HEK293 (cell line): ENCODE measurements at regions not wholly inside any gene's neighbourhood (a gene's known extent, or its start where the extent isn't known, plus 50 kb on each side); places are given as distances from the start of the nearest gene placed in this dataset.
A peak's percentile ranks its signal among the peaks of the same experiment; 100 is the strongest.

Experiments
- CTCF ChIA-PET: fragments of 350-600 bp; formaldehyde crosslinking; extraction: SDS; loops from one replicate; lab custom pipeline; 2021; ENCODE audit warnings: antibody characterized with exemption; lab: Yijun Ruan, JAX
- POLR2A ChIA-PET: fragments of 300-600 bp; formaldehyde crosslinking; extraction: SDS; loops from one replicate; lab custom pipeline; 2020; ENCODE audit warnings: antibody characterized with exemption, inconsistent platforms; lab: Yijun Ruan, JAX
- H3K27ac ChIP-seq: fragments of 200-500 bp; sonication (Bioruptor generic); 2 replicates; pipeline ENCODE4 v1.5.1; 2014; ENCODE audit warnings: low read depth, low read length, control low read depth, inconsistent platforms; ENCODE audit errors: extremely low read depth
- H3K36me3 ChIP-seq, 2 experiments: fragments of 200-500 bp in 1 of 2; sonication (Bioruptor generic) in 1 of 2; 1 replicate in 1 of 2; 2 replicates in 1 of 2; pipeline ENCODE4 v1.5.1; 2014 to 2017; ENCODE audit warnings: inconsistent platforms in 2 of 2, low read length in 2 of 2; ENCODE audit not compliant: control insufficient read depth in 2 of 2, insufficient read depth in 1 of 2
- H3K4me1 ChIP-seq: fragments of 200-500 bp; sonication (Bioruptor generic); 2 replicates; pipeline ENCODE4 v1.5.1; 2014; ENCODE audit warnings: mild to moderate bottlenecking, low read length, inconsistent platforms; ENCODE audit not compliant: control insufficient read depth, insufficient read depth
- H3K4me3 ChIP-seq: 2 replicates; pipeline ENCODE4 v1.5.1; 2011; ENCODE audit warnings: low read depth, mild to moderate bottlenecking, control low read depth, low read length, moderate library complexity
- H3K9me3 ChIP-seq: fragments of 200-500 bp; sonication (Bioruptor generic); 2 replicates; pipeline ENCODE4 v1.5.1; 2014; ENCODE audit warnings: low read depth, low read length, inconsistent platforms; ENCODE audit not compliant: control insufficient read depth, insufficient read depth
- BCL11A ChIP-seq: fragments of 450-650 bp; formaldehyde crosslinking; IDR thresholded peaks from 2 replicates; pipeline ENCODE4 v1.5.1; 2016; ENCODE audit warnings: low read depth, missing biosample characterization, missing genetic modification characterization
- FEZF1 ChIP-seq: fragments of 450-650 bp; formaldehyde crosslinking; IDR thresholded peaks from 2 replicates; pipeline ENCODE4 v1.5.1; 2016; ENCODE audit warnings: missing biosample characterization, missing genetic modification characterization
- KLF10 ChIP-seq: fragments of 450-650 bp; IDR thresholded peaks from 2 replicates; pipeline ENCODE4 v1.5.1; 2018; ENCODE audit warnings: missing biosample characterization, mild to moderate bottlenecking, missing genetic modification characterization
- OVOL3 ChIP-seq: fragments of 450-650 bp; formaldehyde crosslinking; IDR thresholded peaks from 2 replicates; pipeline ENCODE4 v1.5.1; 2016; ENCODE audit warnings: missing biosample characterization, missing genetic modification characterization
- PBX3 ChIP-seq: sonication (generic); formaldehyde crosslinking; IDR thresholded peaks from 2 replicates; pipeline ENCODE4 v1.8.1; 2022; ENCODE audit warnings: mild to moderate bottlenecking, moderate library complexity, missing genetic modification reagents
- ZNF133 ChIP-seq: fragments of 450-650 bp; formaldehyde crosslinking; IDR thresholded peaks from 2 replicates; pipeline ENCODE4 v1.5.1; 2016; ENCODE audit warnings: missing biosample characterization, missing genetic modification characterization
- ZNF37A ChIP-seq: fragments of 450-650 bp; IDR thresholded peaks from 2 replicates; pipeline ENCODE4 v1.5.1; 2018; ENCODE audit warnings: missing biosample characterization, missing genetic modification characterization
- ZNF416 ChIP-seq: fragments of 450-650 bp; formaldehyde crosslinking; IDR thresholded peaks from 2 replicates; pipeline ENCODE4 v1.5.1; 2016; ENCODE audit warnings: missing biosample characterization, missing genetic modification characterization
- ZNF423 ChIP-seq: fragments of 450-650 bp; formaldehyde crosslinking; IDR thresholded peaks from 2 replicates; pipeline ENCODE4 v1.5.1; 2016; ENCODE audit warnings: missing biosample characterization, missing genetic modification characterization
- ZNF558 ChIP-seq: fragments of 450-650 bp; formaldehyde crosslinking; IDR thresholded peaks from 2 replicates; pipeline ENCODE4 v1.5.1; 2016; ENCODE audit warnings: missing biosample characterization, missing genetic modification characterization
- ZNF610 ChIP-seq: fragments of 450-650 bp; formaldehyde crosslinking; IDR thresholded peaks from 2 replicates; pipeline ENCODE4 v1.5.1; 2016; ENCODE audit warnings: missing biosample characterization, missing genetic modification characterization, borderline replicate concordance
- ZNF624 ChIP-seq: fragments of 450-650 bp; formaldehyde crosslinking; IDR thresholded peaks from 2 replicates; pipeline ENCODE4 v1.5.1; 2017; ENCODE audit warnings: missing biosample characterization, missing genetic modification characterization
- ZNF701 ChIP-seq: fragments of 450-650 bp; formaldehyde crosslinking; IDR thresholded peaks from 2 replicates; pipeline ENCODE4 v1.5.1; 2016; ENCODE audit warnings: missing biosample characterization, missing genetic modification characterization
- ZNF707 ChIP-seq: fragments of 450-650 bp; formaldehyde crosslinking; IDR thresholded peaks from 2 replicates; pipeline ENCODE4 v1.5.1; 2016; ENCODE audit warnings: missing biosample characterization, missing genetic modification characterization
- ZNF768 ChIP-seq: fragments of 450-650 bp; formaldehyde crosslinking; IDR thresholded peaks from 2 replicates; pipeline ENCODE4 v1.5.1; 2018; ENCODE audit warnings: missing biosample characterization, mild to moderate bottlenecking, missing genetic modification characterization
- ZNF776 ChIP-seq: fragments of 450-650 bp; formaldehyde crosslinking; IDR thresholded peaks from 2 replicates; pipeline ENCODE4 v1.5.0; 2017; ENCODE audit warnings: missing biosample characterization, missing genetic modification characterization, borderline replicate concordance
- ZNF830 ChIP-seq: fragments of 450-650 bp; IDR thresholded peaks from 2 replicates; pipeline ENCODE4 v1.5.0; 2018; ENCODE audit warnings: missing biosample characterization, missing genetic modification characterization, low read depth, mild to moderate bottlenecking, moderate library complexity
- TF ChIP-seq, protein P1 (sequence below): fragments of 450-650 bp; formaldehyde crosslinking; IDR thresholded peaks from 2 replicates; pipeline ENCODE4 v1.5.1; 2016; ENCODE audit warnings: missing biosample characterization, missing genetic modification characterization
- TF ChIP-seq, protein P2 (sequence below): fragments of 450-650 bp; formaldehyde crosslinking; IDR thresholded peaks from 2 replicates; pipeline ENCODE4 v1.5.1; 2017; ENCODE audit warnings: missing biosample characterization, missing genetic modification characterization

- Histone ChIP-seq H3K4me3 (no peak overlapping the region), H3K4me1 (no peaks in the 10 kb centered on the region), H3K9me3 (no peaks in the 10 kb centered on the region), H3K36me3 (no peaks in the 10 kb centered on the region), H3K27ac (no peak overlapping the region)
- ChIA-PET POLR2A (no interaction called here), CTCF (interaction anchor here (0.6 to 7.2 kb wide), 24 partner anchors 9 to 1185 kb away, joined by 3 to 228 read pairs (median 4); partner anchors contain the start of gene GNG2)
- no peak for TF ChIP-seq ZNF830 (tag by site-specific recombination)
- TF ChIP-seq, protein P1, sequence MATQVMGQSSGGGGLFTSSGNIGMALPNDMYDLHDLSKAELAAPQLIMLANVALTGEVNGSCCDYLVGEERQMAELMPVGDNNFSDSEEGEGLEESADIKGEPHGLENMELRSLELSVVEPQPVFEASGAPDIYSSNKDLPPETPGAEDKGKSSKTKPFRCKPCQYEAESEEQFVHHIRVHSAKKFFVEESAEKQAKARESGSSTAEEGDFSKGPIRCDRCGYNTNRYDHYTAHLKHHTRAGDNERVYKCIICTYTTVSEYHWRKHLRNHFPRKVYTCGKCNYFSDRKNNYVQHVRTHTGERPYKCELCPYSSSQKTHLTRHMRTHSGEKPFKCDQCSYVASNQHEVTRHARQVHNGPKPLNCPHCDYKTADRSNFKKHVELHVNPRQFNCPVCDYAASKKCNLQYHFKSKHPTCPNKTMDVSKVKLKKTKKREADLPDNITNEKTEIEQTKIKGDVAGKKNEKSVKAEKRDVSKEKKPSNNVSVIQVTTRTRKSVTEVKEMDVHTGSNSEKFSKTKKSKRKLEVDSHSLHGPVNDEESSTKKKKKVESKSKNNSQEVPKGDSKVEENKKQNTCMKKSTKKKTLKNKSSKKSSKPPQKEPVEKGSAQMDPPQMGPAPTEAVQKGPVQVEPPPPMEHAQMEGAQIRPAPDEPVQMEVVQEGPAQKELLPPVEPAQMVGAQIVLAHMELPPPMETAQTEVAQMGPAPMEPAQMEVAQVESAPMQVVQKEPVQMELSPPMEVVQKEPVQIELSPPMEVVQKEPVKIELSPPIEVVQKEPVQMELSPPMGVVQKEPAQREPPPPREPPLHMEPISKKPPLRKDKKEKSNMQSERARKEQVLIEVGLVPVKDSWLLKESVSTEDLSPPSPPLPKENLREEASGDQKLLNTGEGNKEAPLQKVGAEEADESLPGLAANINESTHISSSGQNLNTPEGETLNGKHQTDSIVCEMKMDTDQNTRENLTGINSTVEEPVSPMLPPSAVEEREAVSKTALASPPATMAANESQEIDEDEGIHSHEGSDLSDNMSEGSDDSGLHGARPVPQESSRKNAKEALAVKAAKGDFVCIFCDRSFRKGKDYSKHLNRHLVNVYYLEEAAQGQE, result peak; percentile 96
Observed at GRCh38 chr14:51780741-51781140, 79.7 kb upstream of the GNG2 start.

GRCh38 chr14:51781381-51781780 is 79.0 kb upstream of the GNG2 start:
- Histone ChIP-seq H3K9me3 (no peaks in the 10 kb centered on the region), H3K4me3 (no peak overlapping the region)
- TF ChIP-seq KLF10 (tag by site-specific recombination), result no peak
- TF ChIP-seq, all 188 proteins: peak for 0
- no peaks in the 10 kb centered on the region for H3K36me3 ChIP-seq
- H3K4me1 ChIP-seq, result no peaks in the 10 kb centered on the region
- POLR2A ChIA-PET, result no interaction called here
- CTCF ChIA-PET, result interaction anchor here (0.6 to 7.2 kb wide), 9 partner anchors 12 to 499 kb away, joined by 3 to 228 read pairs (median 4); partner anchors contain the start of gene GNG2
- H3K27ac ChIP-seq, result no peak overlapping the region

GRCh38 chr14:51782435-51782834 is 78.0 kb upstream of the GNG2 start:
- H3K27ac ChIP-seq, result no peak overlapping the region
- no peaks in the 10 kb centered on the region for H3K9me3 ChIP-seq
- H3K36me3 ChIP-seq, result no peaks in the 10 kb centered on the region
- H3K4me1 ChIP-seq, result no peaks in the 10 kb centered on the region
- no peak for TF ChIP-seq ZNF423
- CTCF ChIA-PET, result interaction anchor here (0.6 to 3.0 kb wide), 2 partner anchors 86 to 196 kb away, joined by 5 to 13 read pairs; no protein-coding TSS in a partner anchor
- H3K4me3 ChIP-seq, result no peak overlapping the region
- POLR2A ChIA-PET, result no interaction called here

DNA sequence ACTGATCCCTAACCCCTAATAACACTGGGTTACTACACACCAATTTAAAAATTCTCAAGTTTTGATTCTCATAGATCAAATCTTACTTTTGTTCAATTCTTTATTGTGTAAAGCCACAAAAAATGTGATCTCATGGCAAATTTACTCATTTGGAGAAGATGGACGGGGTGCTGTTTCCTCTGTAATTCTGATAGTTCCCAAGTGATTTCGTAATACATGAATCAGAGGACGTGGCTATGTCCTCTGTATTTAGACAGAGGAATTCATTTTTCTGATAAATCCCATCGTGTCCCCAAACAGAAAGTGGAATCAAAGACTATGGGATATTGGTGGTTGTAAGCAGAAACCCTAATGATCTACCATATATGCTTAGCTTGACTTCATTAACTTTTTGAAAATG is 76.6 kb upstream of the GNG2 start:
- Histone ChIP-seq H3K27ac (no peak overlapping the region), H3K36me3 (no peaks in the 10 kb centered on the region)
- TF ChIP-seq ZNF610 (tag by site-specific recombination), result no peak
- no peak for TF ChIP-seq BCL11A
- TF ChIP-seq, protein P2, sequence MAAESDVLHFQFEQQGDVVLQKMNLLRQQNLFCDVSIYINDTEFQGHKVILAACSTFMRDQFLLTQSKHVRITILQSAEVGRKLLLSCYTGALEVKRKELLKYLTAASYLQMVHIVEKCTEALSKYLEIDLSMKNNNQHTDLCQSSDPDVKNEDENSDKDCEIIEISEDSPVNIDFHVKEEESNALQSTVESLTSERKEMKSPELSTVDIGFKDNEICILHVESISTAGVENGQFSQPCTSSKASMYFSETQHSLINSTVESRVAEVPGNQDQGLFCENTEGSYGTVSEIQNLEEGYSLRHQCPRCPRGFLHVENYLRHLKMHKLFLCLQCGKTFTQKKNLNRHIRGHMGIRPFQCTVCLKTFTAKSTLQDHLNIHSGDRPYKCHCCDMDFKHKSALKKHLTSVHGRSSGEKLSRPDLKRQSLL, result no peak
- TF ChIP-seq, all 188 proteins: peak for 0
- POLR2A ChIA-PET, result no interaction called here
- CTCF ChIA-PET, result no interaction called here
- Histone ChIP-seq H3K4me1 (no peaks in the 10 kb centered on the region), H3K9me3 (no peaks in the 10 kb centered on the region), H3K4me3 (no peak overlapping the region)

DNA sequence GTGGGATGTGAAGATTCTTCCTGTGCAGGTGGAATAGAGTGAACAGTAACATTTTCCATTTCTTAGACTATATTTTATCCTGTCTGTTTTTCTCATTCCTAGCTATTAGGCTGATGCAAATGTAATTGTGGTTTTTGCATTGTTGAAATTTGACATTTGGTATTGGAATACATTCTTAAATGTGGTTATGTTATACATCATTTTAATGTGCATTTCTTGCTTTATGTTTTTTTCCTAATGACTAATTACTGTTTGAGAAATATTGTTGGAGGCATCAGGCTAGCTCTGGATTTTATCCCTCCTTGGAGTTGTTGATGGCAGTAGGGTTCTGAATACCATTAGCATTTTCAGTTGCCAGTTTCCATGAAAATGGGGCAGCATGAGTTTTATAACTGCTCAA is 75.9 kb upstream of the GNG2 start:
- no peaks in the 10 kb centered on the region for H3K36me3 ChIP-seq
- POLR2A ChIA-PET, result no interaction called here
- no peaks in the 10 kb centered on the region for H3K9me3 ChIP-seq
- H3K4me1 ChIP-seq, result no peaks in the 10 kb centered on the region
- CTCF ChIA-PET, result interaction anchor here (1.1 kb wide), 1 partner anchor 500 kb away, joined by 6 read pairs; no protein-coding TSS in a partner anchor
- no peak overlapping the region for H3K4me3 ChIP-seq
- H3K27ac ChIP-seq, result no peak overlapping the region
- TF ChIP-seq ZNF707, result no peak
- no peak for TF ChIP-seq ZNF37A (tag by site-specific recombination)
- TF ChIP-seq ZNF701 (tag by site-specific recombination), result no peak
- TF ChIP-seq ZNF416 (tag by site-specific recombination), result no peak
- no peak for TF ChIP-seq ZNF776 (tag by site-specific recombination)
- no peak for TF ChIP-seq ZNF558
- no peak for TF ChIP-seq ZNF133 (tag by site-specific recombination)
- TF ChIP-seq OVOL3 (tag by site-specific recombination), result no peak
- TF ChIP-seq ZNF768, result no peak
- no peak for TF ChIP-seq ZNF624 (tag by site-specific recombination)
- TF ChIP-seq FEZF1 (tag by site-specific recombination), result no peak
- no peak for TF ChIP-seq PBX3 (CRISPR knock-in tag)
